GM19043 (cell line): ENCODE measurements at regions not wholly inside any gene's neighbourhood (a gene's known extent, or its start where the extent isn't known, plus 50 kb on each side); places are given as distances from the start of the nearest gene placed in this dataset.

Experiments
- ATAC-seq: cut with Tn5 transposase; IDR thresholded peaks from one replicate; pipeline ENCODE4 v1.9.1; 2021; ENCODE audit warnings: low read depth; ENCODE audit not compliant: unreplicated experiment

- ATAC-seq, result no peak
These were observed 420.2 kb downstream of the KCTD12 start for GRCh38 chr13:76466043-76466442.

- ATAC-seq, result no peak
These were observed 422.9 kb downstream of the KCTD12 start for GRCh38 chr13:76463314-76463713.

GRCh38 chr13:76461999-76462398, 424.2 kb downstream of the KCTD12 start:
- ATAC-seq, result no peak

GRCh38 chr13:76461484-76461883, 424.7 kb downstream of the KCTD12 start:
- ATAC-seq, result no peak

- no peak for ATAC-seq
These were observed 426.3 kb downstream of the KCTD12 start for GRCh38 chr13:76459863-76460262.

GRCh38 chr13:76455960-76456359, 430.2 kb downstream of the KCTD12 start:
- ATAC-seq, result no peak

- ATAC-seq, result no peak
These were observed 431.2 kb downstream of the KCTD12 start for GRCh38 chr13:76454991-76455390.

GRCh38 chr13:76449716-76450115, 436.5 kb downstream of the KCTD12 start:
- no peak for ATAC-seq

- no peak for ATAC-seq
These were observed 440.0 kb downstream of the KCTD12 start for GRCh38 chr13:76446191-76446590.

- peak; percentile 87 for ATAC-seq
These were observed 445.6 kb downstream of the KCTD12 start for GRCh38 chr13:76440568-76440967.

GRCh38 chr13:76439546-76439945, 446.7 kb downstream of the KCTD12 start:
- no peak for ATAC-seq

- ATAC-seq, result no peak
These were observed 448.2 kb downstream of the KCTD12 start for GRCh38 chr13:76438050-76438449.

GRCh38 chr13:76425935-76426334, 460.3 kb downstream of the KCTD12 start:
- ATAC-seq, result no peak

GRCh38 chr13:76421011-76421410, 465.2 kb downstream of the KCTD12 start:
- no peak for ATAC-seq

GRCh38 chr13:76418404-76418803, 467.8 kb downstream of the KCTD12 start:
- no peak for ATAC-seq

- no peak for ATAC-seq
These were observed 471.9 kb downstream of the KCTD12 start for GRCh38 chr13:76414320-76414719.

- ATAC-seq, result no peak
These were observed 480.0 kb downstream of the KCTD12 start for GRCh38 chr13:76406243-76406642.

- ATAC-seq, result no peak
These were observed 487.8 kb downstream of the KCTD12 start for GRCh38 chr13:76398425-76398824.

- ATAC-seq, result no peak
These were observed 488.8 kb downstream of the KCTD12 start for GRCh38 chr13:76397413-76397812.

- no peak for ATAC-seq
These were observed 496.9 kb downstream of the KCTD12 start for GRCh38 chr13:76389321-76389720.

- no peak for ATAC-seq
These were observed 498.6 kb downstream of the KCTD12 start for GRCh38 chr13:76387566-76387965.

GRCh38 chr13:76386321-76386720, 499.9 kb downstream of the KCTD12 start:
- ATAC-seq, result no peak

GRCh38 chr13:76385586-76385985, 500.6 kb downstream of the KCTD12 start:
- ATAC-seq, result no peak
